ENCODE measurements at regions not wholly inside any gene's neighbourhood (a gene's known extent, or its start where the extent isn't known, plus 50 kb on each side); places are given as distances from the start of the nearest gene placed in this dataset.

- TF ChIP-seq, protein P1, sequence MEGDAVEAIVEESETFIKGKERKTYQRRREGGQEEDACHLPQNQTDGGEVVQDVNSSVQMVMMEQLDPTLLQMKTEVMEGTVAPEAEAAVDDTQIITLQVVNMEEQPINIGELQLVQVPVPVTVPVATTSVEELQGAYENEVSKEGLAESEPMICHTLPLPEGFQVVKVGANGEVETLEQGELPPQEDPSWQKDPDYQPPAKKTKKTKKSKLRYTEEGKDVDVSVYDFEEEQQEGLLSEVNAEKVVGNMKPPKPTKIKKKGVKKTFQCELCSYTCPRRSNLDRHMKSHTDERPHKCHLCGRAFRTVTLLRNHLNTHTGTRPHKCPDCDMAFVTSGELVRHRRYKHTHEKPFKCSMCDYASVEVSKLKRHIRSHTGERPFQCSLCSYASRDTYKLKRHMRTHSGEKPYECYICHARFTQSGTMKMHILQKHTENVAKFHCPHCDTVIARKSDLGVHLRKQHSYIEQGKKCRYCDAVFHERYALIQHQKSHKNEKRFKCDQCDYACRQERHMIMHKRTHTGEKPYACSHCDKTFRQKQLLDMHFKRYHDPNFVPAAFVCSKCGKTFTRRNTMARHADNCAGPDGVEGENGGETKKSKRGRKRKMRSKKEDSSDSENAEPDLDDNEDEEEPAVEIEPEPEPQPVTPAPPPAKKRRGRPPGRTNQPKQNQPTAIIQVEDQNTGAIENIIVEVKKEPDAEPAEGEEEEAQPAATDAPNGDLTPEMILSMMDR (IDR thresholded peaks at IDR 0.05; ENCODE audit: insufficient read depth, low read depth, low read length), result no peak
- TF ChIP-seq EZH2 (IDR thresholded peaks at IDR 0.05; ENCODE audit: insufficient read depth, low read length), result no peak
- Mint-ChIP-seq H3K36me3 (ENCODE audit: low read depth, unreplicated experiment) (no peaks in the 10 kb centered on the region), H3K27ac (ENCODE audit: unreplicated experiment) (no peak overlapping the region), H3K4me3 (ENCODE audit: unreplicated experiment) (no peak overlapping the region), H3K9me3 (ENCODE audit: unreplicated experiment) (peaks cover 3% of the 10 kb centered on the region), H3K27me3 (ENCODE audit: low read depth, unreplicated experiment) (peaks cover 2% of the 10 kb centered on the region), H3K4me1 (ENCODE audit: low read depth, unreplicated experiment) (no peaks in the 10 kb centered on the region)
- no peaks in the 10 kb centered on the region for H3K27me3 ChIP-seq (ENCODE audit: insufficient read depth, low read length)
- no peaks in the 10 kb centered on the region for H3K4me1 ChIP-seq (ENCODE audit: insufficient read depth, low read length)
- H3K79me2 ChIP-seq (ENCODE audit: insufficient read depth, low read length), result no peaks in the 10 kb centered on the region
- H2AFZ ChIP-seq (ENCODE audit: low read depth, low read length), result no peak overlapping the region
- DNase-seq (ENCODE audit: low read depth) (no peak), FAIRE-seq (no peak)
- no peaks in the 10 kb centered on the region for H3K36me3 ChIP-seq (ENCODE audit: insufficient read depth, low read length)
- no peak overlapping the region for H3K4me2 ChIP-seq (ENCODE audit: low read length)
- H4K20me1 ChIP-seq (ENCODE audit: insufficient read depth, low read length), result no peaks in the 10 kb centered on the region
- H3K9ac ChIP-seq (ENCODE audit: low read length), result no peak overlapping the region
- H3K9me3 ChIP-seq (ENCODE audit: insufficient read depth, low read depth, low read length), result no peaks in the 10 kb centered on the region
- H3K27ac ChIP-seq (ENCODE audit: low read depth, low read length), result no peak overlapping the region
- H3K4me3 ChIP-seq (ENCODE audit: insufficient read depth, low read depth, low read length), result no peak overlapping the region
These were observed 141.6 kb upstream of the AADAT start for GRCh38 chr4:170231377-170231776.

- Mint-ChIP-seq H3K36me3 (ENCODE audit: low read depth, unreplicated experiment) (no peaks in the 10 kb centered on the region), H3K9me3 (ENCODE audit: unreplicated experiment) (peaks cover 3% of the 10 kb centered on the region), H3K4me3 (ENCODE audit: unreplicated experiment) (no peak overlapping the region), H3K4me1 (ENCODE audit: low read depth, unreplicated experiment) (no peaks in the 10 kb centered on the region), H3K27ac (ENCODE audit: unreplicated experiment) (no peak overlapping the region), H3K27me3 (ENCODE audit: low read depth, unreplicated experiment) (peaks cover 2% of the 10 kb centered on the region)
- Histone ChIP-seq H3K9ac (ENCODE audit: low read length) (no peak overlapping the region), H2AFZ (ENCODE audit: low read depth, low read length) (no peak overlapping the region), H4K20me1 (ENCODE audit: insufficient read depth, low read length) (no peaks in the 10 kb centered on the region), H3K9me3 (ENCODE audit: insufficient read depth, low read depth, low read length) (no peaks in the 10 kb centered on the region), H3K27me3 (ENCODE audit: insufficient read depth, low read length) (no peaks in the 10 kb centered on the region), H3K4me3 (ENCODE audit: insufficient read depth, low read depth, low read length) (no peak overlapping the region), H3K27ac (ENCODE audit: low read depth, low read length) (no peak overlapping the region), H3K79me2 (ENCODE audit: insufficient read depth, low read length) (no peaks in the 10 kb centered on the region), H3K36me3 (ENCODE audit: insufficient read depth, low read length) (no peaks in the 10 kb centered on the region), H3K4me1 (ENCODE audit: insufficient read depth, low read length) (no peaks in the 10 kb centered on the region), H3K4me2 (ENCODE audit: low read length) (no peak overlapping the region)
- FAIRE-seq, result no peak
- TF ChIP-seq EZH2 (IDR thresholded peaks at IDR 0.05; ENCODE audit: insufficient read depth, low read length), result no peak
- TF ChIP-seq, protein P1 (IDR thresholded peaks at IDR 0.05; ENCODE audit: insufficient read depth, low read depth, low read length), result no peak
- DNase-seq (ENCODE audit: low read depth), result no peak
These were observed 140.5 kb upstream of the AADAT start for GRCh38 chr4:170230242-170230641.

GRCh38 chr4:170229006-170229405 is 139.2 kb upstream of the AADAT start:
- Mint-ChIP-seq H3K27me3 (ENCODE audit: low read depth, unreplicated experiment) (peaks cover 2% of the 10 kb centered on the region), H3K9me3 (ENCODE audit: unreplicated experiment) (peaks cover 3% of the 10 kb centered on the region), H3K4me3 (ENCODE audit: unreplicated experiment) (no peak overlapping the region), H3K36me3 (ENCODE audit: low read depth, unreplicated experiment) (no peaks in the 10 kb centered on the region), H3K27ac (ENCODE audit: unreplicated experiment) (no peak overlapping the region), H3K4me1 (ENCODE audit: low read depth, unreplicated experiment) (no peaks in the 10 kb centered on the region)
- H3K36me3 ChIP-seq (ENCODE audit: insufficient read depth, low read length), result no peaks in the 10 kb centered on the region
- H3K4me2 ChIP-seq (ENCODE audit: low read length), result no peak overlapping the region
- FAIRE-seq (no peak), DNase-seq (ENCODE audit: low read depth) (no peak)
- no peaks in the 10 kb centered on the region for H4K20me1 ChIP-seq (ENCODE audit: insufficient read depth, low read length)
- no peaks in the 10 kb centered on the region for H3K27me3 ChIP-seq (ENCODE audit: insufficient read depth, low read length)
- TF ChIP-seq, protein P1 (IDR thresholded peaks at IDR 0.05; ENCODE audit: insufficient read depth, low read depth, low read length), result no peak
- TF ChIP-seq EZH2 (IDR thresholded peaks at IDR 0.05; ENCODE audit: insufficient read depth, low read length), result no peak
- H3K79me2 ChIP-seq (ENCODE audit: insufficient read depth, low read length), result no peaks in the 10 kb centered on the region
- no peak overlapping the region for H3K27ac ChIP-seq (ENCODE audit: low read depth, low read length)
- no peaks in the 10 kb centered on the region for H3K4me1 ChIP-seq (ENCODE audit: insufficient read depth, low read length)
- no peak overlapping the region for H3K9ac ChIP-seq (ENCODE audit: low read length)
- no peak overlapping the region for H2AFZ ChIP-seq (ENCODE audit: low read depth, low read length)
- no peak overlapping the region for H3K4me3 ChIP-seq (ENCODE audit: insufficient read depth, low read depth, low read length)
- H3K9me3 ChIP-seq (ENCODE audit: insufficient read depth, low read depth, low read length), result no peaks in the 10 kb centered on the region

Measured in astrocyte (in vitro differentiated cells and primary cell).